A549 (cell line): ENCODE measurements at regions not wholly inside any gene's neighbourhood (a gene's known extent, or its start where the extent isn't known, plus 50 kb on each side); places are given as distances from the start of the nearest gene placed in this dataset.
"Not testable (repeated sequence)": the region's sequence is repeated elsewhere in the genome, so short reads cannot be mapped to it uniquely, and the experiment has no call there.

ENCODE experiments used
- ATAC-seq, 2 experiments: fragments of 200-7000 bp in 1 of 2; fragments of >200 bp in 1 of 2; cut with Nextera tagmentation in 1 of 2; cut with Tn5 transposase in 1 of 2; 3 replicates each; pipeline versions ENCODE4 v1.8.0 to v1.9.1; 2018 to 2020; ENCODE audit warnings: mild to moderate bottlenecking in 1 of 2, moderate library complexity in 1 of 2
- CTCF ChIA-PET: fragments of 300-600 bp; sonication (Branson Sonifier 250); formaldehyde crosslinking; extraction: SDS; loops from one replicate; lab custom pipeline; 2021; ENCODE audit warnings: antibody characterized with exemption, inconsistent platforms; lab: Yijun Ruan, JAX
- POLR2A ChIA-PET: fragments of 350-600 bp; formaldehyde crosslinking; extraction: SDS; loops from one replicate; lab custom pipeline; 2021; ENCODE audit warnings: antibody characterized with exemption, inconsistent platforms; lab: Yijun Ruan, JAX
- DNase-seq, 2 experiments: peaks; one replicate each; pipeline versions ENCODE4 v3.0.0 to v3.0.0-alpha.2; 2011 to 2016; ENCODE audit warnings: low read depth in 1 of 2, low spot score in 1 of 2
- FAIRE-seq: peaks from 2 replicates; lab custom pipeline; 2011; peaks lifted over from hg19 to GRCh38; lab: Jason Lieb, UNC
- H3K27ac ChIP-seq, 2 experiments: fragments of >200 bp; sonication (Bioruptor Twin); formaldehyde crosslinking; 3 replicates each; pipeline ENCODE4 v1.5.1; 2016 to 2017
- H3K4me1 ChIP-seq: fragments of >200 bp; sonication (Bioruptor Twin); formaldehyde crosslinking; 3 replicates; pipeline ENCODE4 v1.6.1; 2016
- H3K4me2 ChIP-seq: fragments of >200 bp; sonication (Bioruptor Twin); formaldehyde crosslinking; 3 replicates; pipeline ENCODE4 v1.6.1; 2016
- H3K4me3 ChIP-seq: fragments of >200 bp; sonication (Bioruptor Twin); formaldehyde crosslinking; 3 replicates; pipeline ENCODE4 v1.5.1; 2016
- H3K9me3 ChIP-seq: fragments of >200 bp; sonication (Bioruptor Twin); formaldehyde crosslinking; 3 replicates; pipeline ENCODE4 v1.6.1; 2016
- BHLHE40 ChIP-seq: IDR thresholded peaks from 2 replicates; pipeline ENCODE4 v1.6.1; 2012; ENCODE audit warnings: low read depth, low read length, inconsistent platforms
- CHD2 ChIP-seq: fragments of 150-350 bp; IDR thresholded peaks from 2 replicates; pipeline ENCODE4 v1.6.1; 2014; ENCODE audit warnings: low read length; ENCODE audit not compliant: partially characterized antibody
- FOSB ChIP-seq: fragments of 250-450 bp; sonication (Bioruptor Pico); IDR thresholded peaks from 2 replicates; pipeline ENCODE4 v1.5.0; 2020; ENCODE audit warnings: mild to moderate bottlenecking, moderate library complexity
- FOXS1 ChIP-seq: fragments of 250-450 bp; sonication (Bioruptor Pico); IDR thresholded peaks from 2 replicates; pipeline ENCODE4 v1.5.0; 2020; ENCODE audit warnings: mild to moderate bottlenecking, moderate library complexity
- RAD21 ChIP-seq, 2 experiments: fragments of >200 bp in 1 of 2; sonication (Bioruptor Twin) in 1 of 2; formaldehyde crosslinking in 1 of 2; IDR thresholded peaks in 1 of 2; conservative IDR thresholded peaks in 1 of 2; 2 replicates in 1 of 2; 3 replicates in 1 of 2; pipeline ENCODE4 v1.6.1; 2012 to 2018; ENCODE audit warnings: inconsistent platforms in 1 of 2
- RARB ChIP-seq: fragments of 250-450 bp; sonication (Bioruptor Pico); IDR thresholded peaks from 2 replicates; pipeline ENCODE4 v1.8.0; 2021; ENCODE audit warnings: mild to moderate bottlenecking, moderate library complexity
- RNF2 ChIP-seq: fragments of 200-600 bp; sonication (generic); IDR thresholded peaks from 2 replicates; pipeline ENCODE4 v1.6.1; 2016; ENCODE audit warnings: low read depth, mild to moderate bottlenecking, antibody characterized with exemption, moderate library complexity, borderline replicate concordance
- SREBF2 ChIP-seq: fragments of 450-650 bp; IDR thresholded peaks from 2 replicates; pipeline ENCODE4 v1.6.1; 2014; ENCODE audit warnings: mild to moderate bottlenecking, moderate library complexity
- ZSCAN20 ChIP-seq: fragments of 250-450 bp; sonication (Bioruptor Pico); IDR thresholded peaks from 2 replicates; pipeline ENCODE4 v1.8.0; 2022; ENCODE audit warnings: mild to moderate bottlenecking, moderate library complexity
- WGBS: methylation state at CpG from one replicate; pipeline ENCODE4 v1.1.6; 2017; ENCODE audit errors: missing lambda C conversion rate; 5-methylcytosine and 5-hydroxymethylcytosine counted together
- TF ChIP-seq, protein P1 (sequence below): IDR thresholded peaks from 2 replicates; pipeline ENCODE4 v1.6.1; 2012
- TF ChIP-seq, protein P2 (sequence below): fragments of 250-450 bp; sonication (Bioruptor Pico); IDR thresholded peaks from 2 replicates; pipeline ENCODE4 v1.5.0; 2021; ENCODE audit warnings: mild to moderate bottlenecking, moderate library complexity, borderline replicate concordance
- TF ChIP-seq, protein P3 (sequence below): IDR thresholded peaks from 2 replicates; pipeline ENCODE4 v1.6.1; 2012; ENCODE audit warnings: low read depth, borderline replicate concordance
- TF ChIP-seq, protein P4 (sequence below): IDR thresholded peaks from 2 replicates; pipeline ENCODE4 v1.6.1; 2012

DNA sequence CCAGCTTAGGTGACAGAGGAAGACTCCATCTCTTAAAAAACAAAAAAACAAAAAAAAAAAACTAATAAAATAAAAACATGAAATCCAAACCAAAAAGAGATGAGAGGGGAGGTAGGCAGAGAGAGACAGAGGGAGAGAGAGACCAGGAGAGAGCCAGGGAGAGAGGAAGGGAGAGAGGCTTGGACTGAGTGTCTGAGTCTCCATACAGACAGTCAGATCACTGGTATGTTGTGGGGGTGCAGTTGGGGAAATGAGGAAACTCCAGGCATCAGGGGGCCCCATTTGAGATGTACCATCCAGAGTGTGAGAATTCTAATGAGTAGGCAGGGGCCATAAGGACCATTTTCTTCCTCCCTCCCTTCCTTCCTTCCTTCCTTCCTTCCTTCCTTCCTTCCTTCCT, 53.1 kb upstream of the SEPTIN5 start:
- Histone ChIP-seq H3K27ac (no peak overlapping the region), H3K9me3 (no peaks in the 10 kb centered on the region), H3K4me2 (no peak overlapping the region), H3K4me3 (no peak overlapping the region), H3K4me1 (peaks cover 5% of the 10 kb centered on the region; the same call in 1 of the 3 replicates)
- TF ChIP-seq SREBF2 (no peak), RAD21 (conservative IDR thresholded peaks at IDR 0.05 in 1 of 2, IDR thresholded peaks at IDR 0.05 in 1 of 2) (no peak), RARB (CRISPR knock-in tag) (no peak), ZSCAN20 (no peak), BHLHE40 (no peak)
- TF ChIP-seq, protein P1, sequence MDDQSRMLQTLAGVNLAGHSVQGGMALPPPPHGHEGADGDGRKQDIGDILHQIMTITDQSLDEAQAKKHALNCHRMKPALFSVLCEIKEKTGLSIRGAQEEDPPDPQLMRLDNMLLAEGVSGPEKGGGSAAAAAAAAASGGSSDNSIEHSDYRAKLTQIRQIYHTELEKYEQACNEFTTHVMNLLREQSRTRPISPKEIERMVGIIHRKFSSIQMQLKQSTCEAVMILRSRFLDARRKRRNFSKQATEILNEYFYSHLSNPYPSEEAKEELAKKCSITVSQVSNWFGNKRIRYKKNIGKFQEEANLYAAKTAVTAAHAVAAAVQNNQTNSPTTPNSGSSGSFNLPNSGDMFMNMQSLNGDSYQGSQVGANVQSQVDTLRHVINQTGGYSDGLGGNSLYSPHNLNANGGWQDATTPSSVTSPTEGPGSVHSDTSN, result no peak
- TF ChIP-seq, protein P2, sequence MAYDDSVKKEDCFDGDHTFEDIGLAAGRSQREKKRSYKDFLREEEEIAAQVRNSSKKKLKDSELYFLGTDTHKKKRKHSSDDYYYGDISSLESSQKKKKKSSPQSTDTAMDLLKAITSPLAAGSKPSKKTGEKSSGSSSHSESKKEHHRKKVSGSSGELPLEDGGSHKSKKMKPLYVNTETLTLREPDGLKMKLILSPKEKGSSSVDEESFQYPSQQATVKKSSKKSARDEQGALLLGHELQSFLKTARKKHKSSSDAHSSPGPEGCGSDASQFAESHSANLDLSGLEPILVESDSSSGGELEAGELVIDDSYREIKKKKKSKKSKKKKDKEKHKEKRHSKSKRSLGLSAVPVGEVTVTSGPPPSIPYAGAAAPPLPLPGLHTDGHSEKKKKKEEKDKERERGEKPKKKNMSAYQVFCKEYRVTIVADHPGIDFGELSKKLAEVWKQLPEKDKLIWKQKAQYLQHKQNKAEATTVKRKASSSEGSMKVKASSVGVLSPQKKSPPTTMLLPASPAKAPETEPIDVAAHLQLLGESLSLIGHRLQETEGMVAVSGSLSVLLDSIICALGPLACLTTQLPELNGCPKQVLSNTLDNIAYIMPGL (CRISPR knock-in tag), result no peak
- ATAC-seq (no peak), FAIRE-seq (no peak), DNase-seq (no peak)
- CTCF ChIA-PET, result no interaction called here
- POLR2A ChIA-PET, result no interaction called here

DNA sequence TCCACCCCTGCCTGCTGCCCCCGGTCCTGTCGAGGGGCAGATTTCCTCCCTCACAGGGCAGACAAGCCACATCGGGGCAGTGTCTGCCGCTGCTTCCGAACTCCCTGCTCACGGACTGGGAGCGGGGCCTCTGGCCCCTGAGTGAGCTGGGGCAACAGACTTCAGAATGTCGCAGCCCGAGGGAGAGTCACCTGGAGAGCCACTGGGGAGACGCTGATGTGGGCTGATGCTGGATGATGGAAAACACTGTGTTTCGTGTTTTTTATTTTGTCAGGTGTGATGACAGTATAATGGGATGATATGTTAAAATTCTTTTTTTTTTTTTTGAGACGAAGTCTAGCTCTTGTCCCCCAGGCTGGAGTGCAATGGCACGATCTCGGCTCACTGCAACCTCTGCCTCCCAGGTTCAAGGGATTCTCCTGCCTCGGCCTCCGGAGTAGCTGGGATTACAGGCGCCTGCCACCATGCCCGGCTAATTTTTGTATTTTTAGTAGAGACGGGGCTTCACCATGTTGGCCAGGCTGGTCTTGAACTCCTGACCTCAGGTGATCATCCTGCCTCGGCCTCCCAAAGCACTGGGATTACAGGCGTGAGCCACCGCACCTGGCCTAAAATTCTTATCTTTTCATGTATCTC, 52.1 kb upstream of the SEPTIN5 start:
- CTCF ChIA-PET, FAIRE-seq: not testable (repeated sequence)

DNA sequence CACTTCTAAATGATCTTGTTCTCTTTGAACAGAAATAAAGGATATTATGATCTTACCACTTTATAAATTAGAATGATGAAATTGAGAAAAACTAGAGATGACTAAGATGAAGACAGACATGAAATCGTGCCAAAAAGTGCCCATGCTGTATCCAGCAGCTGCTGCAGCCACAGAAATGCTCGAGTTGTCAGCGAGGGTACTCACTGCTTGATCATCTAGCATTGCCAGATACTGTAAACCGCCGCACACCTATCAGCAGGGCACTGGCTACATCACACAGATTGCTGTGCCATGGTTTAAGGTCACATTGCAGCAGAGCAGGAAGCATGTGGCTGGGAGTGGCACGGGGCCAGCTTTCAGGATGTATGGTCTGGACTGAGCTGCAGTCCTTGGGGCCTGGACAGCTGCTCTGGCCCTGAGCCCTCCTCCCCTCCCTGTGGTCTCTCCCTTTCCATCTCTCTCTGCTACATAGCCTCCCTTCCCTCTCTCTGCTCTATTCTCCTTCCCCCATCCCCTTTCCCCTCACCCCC, 51.0 kb upstream of the SEPTIN5 start:
- CTCF ChIA-PET, result interaction anchor here (0.9 to 1.9 kb wide), 2 partner anchors 16 to 233 kb away, joined by 4 to 6 read pairs; no protein-coding TSS in a partner anchor
- no peak for FAIRE-seq
- peak overlapping the region in 1 of 2 experiments; percentile 33; a peak in 1 of 6 replicates for H3K27ac ChIP-seq
- no peak for DNase-seq
- H3K4me1 ChIP-seq, result peaks cover 5% of the 10 kb centered on the region; the same call in 1 of the 3 replicates
- 59% methylated on average over 6 of the region's 6 CpGs for WGBS
- H3K9me3 ChIP-seq, result no peaks in the 10 kb centered on the region
- ATAC-seq, result peak in 1 of 2 experiments; percentile 65; a peak in 3 of 6 replicates
- TF ChIP-seq, protein P3, sequence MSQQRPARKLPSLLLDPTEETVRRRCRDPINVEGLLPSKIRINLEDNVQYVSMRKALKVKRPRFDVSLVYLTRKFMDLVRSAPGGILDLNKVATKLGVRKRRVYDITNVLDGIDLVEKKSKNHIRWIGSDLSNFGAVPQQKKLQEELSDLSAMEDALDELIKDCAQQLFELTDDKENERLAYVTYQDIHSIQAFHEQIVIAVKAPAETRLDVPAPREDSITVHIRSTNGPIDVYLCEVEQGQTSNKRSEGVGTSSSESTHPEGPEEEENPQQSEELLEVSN, result no peak
- POLR2A ChIA-PET, result no interaction called here
- H3K4me3 ChIP-seq, result no peak overlapping the region
- peak overlapping the region; percentile 8; the same call in 1 of the 3 replicates for H3K4me2 ChIP-seq

More for the DNA sequence above, 52.1 kb upstream of the SEPTIN5 start:
- POLR2A ChIA-PET, H3K4me1 ChIP-seq, H3K27ac ChIP-seq, ATAC-seq, H3K4me2 ChIP-seq, DNase-seq, H3K4me3 ChIP-seq, H3K9me3 ChIP-seq: not testable (repeated sequence)
- 87% methylated on average over 22 of the region's 22 CpGs for WGBS

DNA sequence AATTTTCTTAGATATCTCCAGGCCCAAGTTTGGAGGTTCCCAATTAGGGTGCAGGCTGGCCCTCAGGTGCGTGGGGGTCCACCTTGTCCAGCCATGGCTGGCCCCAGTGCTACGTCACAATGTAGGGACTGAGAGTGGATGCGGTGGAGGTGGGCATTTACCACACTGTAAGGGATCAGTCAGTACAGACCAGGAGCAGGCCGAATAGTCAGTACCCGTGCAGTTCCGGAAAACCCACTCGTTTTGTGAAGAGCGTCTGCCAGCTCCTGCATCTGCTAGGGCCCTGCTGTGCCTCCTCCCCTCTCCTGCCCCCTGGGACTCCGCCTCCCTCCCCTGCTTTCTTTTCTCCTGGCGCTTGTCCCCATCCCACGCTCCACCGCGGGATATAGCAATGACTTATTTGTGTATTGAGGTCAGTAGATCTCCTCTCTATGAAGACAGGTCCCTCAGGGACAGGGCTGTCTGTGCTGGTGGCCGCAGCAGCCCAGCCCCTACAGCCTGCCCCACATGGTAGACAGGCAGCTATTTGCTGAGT, 50.4 kb upstream of the SEPTIN5 start:
- no peaks in the 10 kb centered on the region for H3K9me3 ChIP-seq
- DNase-seq, result no peak
- no peak for TF ChIP-seq CHD2
- no peak for TF ChIP-seq SREBF2
- TF ChIP-seq RNF2, result no peak
- TF ChIP-seq FOSB, result no peak
- TF ChIP-seq, protein P4, sequence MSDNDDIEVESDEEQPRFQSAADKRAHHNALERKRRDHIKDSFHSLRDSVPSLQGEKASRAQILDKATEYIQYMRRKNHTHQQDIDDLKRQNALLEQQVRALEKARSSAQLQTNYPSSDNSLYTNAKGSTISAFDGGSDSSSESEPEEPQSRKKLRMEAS, result no peak
- no peak for TF ChIP-seq BHLHE40
- TF ChIP-seq FOXS1, result no peak
- no peak overlapping the region for H3K4me2 ChIP-seq
- CTCF ChIA-PET, result interaction anchor here (0.9 to 1.9 kb wide), 2 partner anchors 15 to 233 kb away, joined by 4 to 6 read pairs; no protein-coding TSS in a partner anchor
- POLR2A ChIA-PET, result no interaction called here
- H3K4me1 ChIP-seq, result peaks cover 5% of the 10 kb centered on the region; the same call in 1 of the 3 replicates
- no peak overlapping the region; a peak in 1 of 6 replicates for H3K27ac ChIP-seq
- H3K4me3 ChIP-seq, result no peak overlapping the region
- 78% methylated on average over 10 of the region's 14 CpGs for WGBS
- no peak for FAIRE-seq
- no peak for ATAC-seq
